Fibroblast of lung (primary cell): ENCODE measurements at regions not wholly inside any gene's neighbourhood (a gene's known extent, or its start where the extent isn't known, plus 50 kb on each side); places are given as distances from the start of the nearest gene placed in this dataset.

Experiments used
- CTCF ChIP-seq, 2 donors: IDR thresholded peaks in 1 of 2; conservative IDR thresholded peaks in 1 of 2; 1 replicate in 1 of 2; 2 replicates in 1 of 2; pipeline ENCODE4 v1.5.1; 2011 to 2012; ENCODE audit warnings: low read length in 2 of 2, control low read depth in 1 of 2, inconsistent platforms in 1 of 2, low read depth in 1 of 2, mild to moderate bottlenecking in 1 of 2
- EZH2 ChIP-seq: IDR thresholded peaks from 2 replicates; pipeline ENCODE4 v1.5.1; 2012; ENCODE audit warnings: low read length, control low read depth, mild to moderate bottlenecking; ENCODE audit errors: missing control alignments

- TF ChIP-seq CTCF (conservative IDR thresholded peaks at IDR 0.05 in 1 of 2, IDR thresholded peaks at IDR 0.05 in 1 of 2; ENCODE audit: low read depth in 1 of 2, low read length in 2 of 2): no peak
- no peak for TF ChIP-seq EZH2
Observed at GRCh38 chr21:27149034-27149433, 182.1 kb upstream of the ADAMTS5 start.
